Lung (tissue), 11 donors: ENCODE measurements at regions not wholly inside any gene's neighbourhood (a gene's known extent, or its start where the extent isn't known, plus 50 kb on each side); places are given as distances from the start of the nearest gene placed in this dataset.

Source experiments
- ATAC-seq: fragments of 200-7000 bp; cut with Tn5 transposase; one replicate; pipeline ENCODE4 v1.9.1; 2020; ENCODE audit warnings: moderate number of reproducible peaks; ENCODE audit not compliant: insufficient read depth, low FRiP score
- DNase-seq, 3 donors: peaks; one replicate each; pipeline ENCODE4 v3.0.0-alpha.2; 2013 to 2017
- H3K27ac ChIP-seq, 2 donors: one replicate each; pipeline ENCODE4 v1.5.1; 2013; ENCODE audit warnings: mild to moderate bottlenecking in 2 of 2, moderate library complexity in 2 of 2, control low read depth in 1 of 2, inconsistent platforms in 1 of 2, low read depth in 1 of 2, low read length in 1 of 2
- H3K27me3 ChIP-seq, 3 donors: one replicate each; pipeline ENCODE4 v1.5.1; 2013; ENCODE audit warnings: low read length in 2 of 3; ENCODE audit not compliant: control insufficient read depth in 3 of 3, insufficient read depth in 3 of 3
- H3K36me3 ChIP-seq, 4 donors: one replicate each; pipeline ENCODE4 v1.5.1; 2013; ENCODE audit warnings: low read length in 4 of 4, mild to moderate bottlenecking in 1 of 4, moderate library complexity in 1 of 4; ENCODE audit not compliant: control insufficient read depth in 4 of 4, insufficient read depth in 4 of 4
- H3K4me1 ChIP-seq, 5 donors: one replicate each; pipeline ENCODE4 v1.5.1; 2013; ENCODE audit warnings: low read length in 5 of 5, mild to moderate bottlenecking in 2 of 5, moderate library complexity in 1 of 5; ENCODE audit not compliant: control insufficient read depth in 5 of 5, insufficient read depth in 5 of 5
- H3K4me3 ChIP-seq: one replicate; pipeline ENCODE4 v1.5.1; 2013; ENCODE audit warnings: mild to moderate bottlenecking, control low read depth, moderate library complexity
- H3K9ac ChIP-seq, 2 donors: one replicate each; pipeline ENCODE4 v1.5.1; 2013; ENCODE audit warnings: low read length in 2 of 2, control low read depth in 1 of 2; ENCODE audit not compliant: insufficient read depth in 1 of 2
- H3K9me3 ChIP-seq, 4 donors: one replicate each; pipeline ENCODE4 v1.5.1; 2013; ENCODE audit warnings: low read length in 3 of 4, mild to moderate bottlenecking in 1 of 4, moderate library complexity in 1 of 4; ENCODE audit not compliant: control insufficient read depth in 4 of 4, insufficient read depth in 3 of 4
- WGBS, 2 donors: extraction: QIAGEN DNeasy Blood & Tissue Kit; methylation state at CpG; one replicate each; pipeline ENCODE4 v1.1.7; 2013; 5-methylcytosine and 5-hydroxymethylcytosine counted together
- TF ChIP-seq, protein P1 (sequence below): IDR thresholded peaks from 2 replicates; pipeline ENCODE4 v1.5.1; 2012; ENCODE audit warnings: mild to moderate bottlenecking; ENCODE audit errors: control extremely low read depth, extremely low read depth
- donor health status: control.
- donor health status: control.
- donor health status: Bipolar disorder and iron deficiency.
- donor health status: healthy.
- donor health status: DM: yes; HTN: yes; CAD: no.

DNA sequence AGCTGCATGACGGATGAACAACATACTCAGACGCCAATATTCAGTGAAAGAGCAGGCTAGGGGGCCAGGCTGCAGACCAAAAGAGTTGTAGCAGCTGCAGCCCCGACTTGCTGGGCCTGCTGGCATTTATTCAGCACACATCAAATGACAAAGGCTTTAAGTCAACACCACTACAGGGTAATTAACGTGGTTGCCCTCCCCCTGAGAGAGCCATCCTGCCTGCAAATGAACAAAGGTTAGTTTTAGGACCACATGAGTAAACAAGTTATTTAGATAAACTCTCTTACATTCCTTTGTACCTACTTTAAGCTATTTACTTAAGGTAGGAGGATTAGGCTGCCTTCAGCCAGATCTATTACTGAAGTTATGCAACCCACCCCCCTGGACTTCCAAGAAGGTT, 1329.1 kb downstream of the PCDH18 start:
- 64 to 66% methylated on average over 4 of the region's 4 CpGs for WGBS, 2 donors
- Histone ChIP-seq H3K9ac (no peak overlapping the region), H3K36me3 (no peaks in the 10 kb centered on the region), H3K9me3 (peaks cover 0 to 2% (median 0%) of the 10 kb centered on the region in 4 donors), H3K27ac (no peak overlapping the region), H3K27me3 (no peaks in the 10 kb centered on the region), H3K4me1 (no peaks in the 10 kb centered on the region), H3K4me3 (no peak overlapping the region)
- TF ChIP-seq, protein P1, sequence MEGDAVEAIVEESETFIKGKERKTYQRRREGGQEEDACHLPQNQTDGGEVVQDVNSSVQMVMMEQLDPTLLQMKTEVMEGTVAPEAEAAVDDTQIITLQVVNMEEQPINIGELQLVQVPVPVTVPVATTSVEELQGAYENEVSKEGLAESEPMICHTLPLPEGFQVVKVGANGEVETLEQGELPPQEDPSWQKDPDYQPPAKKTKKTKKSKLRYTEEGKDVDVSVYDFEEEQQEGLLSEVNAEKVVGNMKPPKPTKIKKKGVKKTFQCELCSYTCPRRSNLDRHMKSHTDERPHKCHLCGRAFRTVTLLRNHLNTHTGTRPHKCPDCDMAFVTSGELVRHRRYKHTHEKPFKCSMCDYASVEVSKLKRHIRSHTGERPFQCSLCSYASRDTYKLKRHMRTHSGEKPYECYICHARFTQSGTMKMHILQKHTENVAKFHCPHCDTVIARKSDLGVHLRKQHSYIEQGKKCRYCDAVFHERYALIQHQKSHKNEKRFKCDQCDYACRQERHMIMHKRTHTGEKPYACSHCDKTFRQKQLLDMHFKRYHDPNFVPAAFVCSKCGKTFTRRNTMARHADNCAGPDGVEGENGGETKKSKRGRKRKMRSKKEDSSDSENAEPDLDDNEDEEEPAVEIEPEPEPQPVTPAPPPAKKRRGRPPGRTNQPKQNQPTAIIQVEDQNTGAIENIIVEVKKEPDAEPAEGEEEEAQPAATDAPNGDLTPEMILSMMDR, result no peak
- ATAC-seq (no peak), DNase-seq (no peak)

DNA sequence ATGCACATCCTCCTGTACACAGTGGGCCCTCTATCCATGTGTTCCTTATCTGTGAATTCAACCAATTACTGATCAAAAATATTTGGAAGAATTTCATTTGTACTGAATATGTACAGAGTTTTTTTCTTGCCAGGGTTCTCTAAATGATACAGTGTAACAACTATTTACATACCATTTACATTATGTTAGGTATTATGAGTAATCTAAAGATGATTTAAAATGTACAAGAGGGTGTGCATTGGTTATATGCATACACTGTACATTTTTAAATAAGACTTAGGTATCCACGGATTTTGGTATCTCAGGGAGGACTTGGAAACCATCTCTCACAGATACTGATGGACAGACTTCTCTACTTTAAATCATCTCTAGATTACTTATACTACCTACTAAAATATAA, 1333.9 kb downstream of the PCDH18 start:
- Histone ChIP-seq H3K4me3 (no peak overlapping the region), H3K36me3 (no peaks in the 10 kb centered on the region), H3K27me3 (no peaks in the 10 kb centered on the region), H3K9ac (no peak overlapping the region), H3K4me1 (no peaks in the 10 kb centered on the region), H3K9me3 (peaks cover 0 to 2% (median 0%) of the 10 kb centered on the region in 4 donors), H3K27ac (no peak overlapping the region)
- 91 to 93% methylated on average over 1 of the region's 1 CpG for WGBS, 2 donors
- DNase-seq, result no peak
- TF ChIP-seq, protein P1, result no peak
- no peak for ATAC-seq

DNA sequence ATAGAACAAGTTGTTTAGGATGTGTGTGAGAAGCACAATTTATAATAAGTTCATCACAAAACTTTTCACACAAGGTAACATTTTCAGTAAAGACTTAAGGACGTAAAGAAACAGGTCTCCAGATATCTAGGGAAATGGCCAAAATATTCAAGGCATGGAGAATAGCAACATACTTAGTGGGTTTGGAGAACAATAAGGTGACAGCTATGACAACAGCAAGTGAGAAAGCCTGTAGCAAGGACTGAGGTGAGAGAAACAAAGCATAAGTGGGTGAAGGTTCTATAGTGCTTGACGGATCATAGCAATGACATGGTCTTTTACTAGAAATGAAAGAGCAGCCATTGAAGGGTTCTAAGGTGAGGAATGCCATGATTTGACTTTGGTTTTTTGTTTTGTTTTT, 1337.3 kb downstream of the PCDH18 start:
- H3K9me3 ChIP-seq, result no peaks in the 10 kb centered on the region
- H3K9ac ChIP-seq, result no peak overlapping the region
- H3K27ac ChIP-seq, result no peak overlapping the region
- no peak for ATAC-seq
- H3K27me3 ChIP-seq, result no peaks in the 10 kb centered on the region
- H3K36me3 ChIP-seq, result no peaks in the 10 kb centered on the region
- no peak for DNase-seq
- H3K4me1 ChIP-seq, result no peaks in the 10 kb centered on the region
- TF ChIP-seq, protein P1, result no peak
- 85 to 92% methylated on average over 2 of the region's 2 CpGs for WGBS, 2 donors
- H3K4me3 ChIP-seq, result no peak overlapping the region

DNA sequence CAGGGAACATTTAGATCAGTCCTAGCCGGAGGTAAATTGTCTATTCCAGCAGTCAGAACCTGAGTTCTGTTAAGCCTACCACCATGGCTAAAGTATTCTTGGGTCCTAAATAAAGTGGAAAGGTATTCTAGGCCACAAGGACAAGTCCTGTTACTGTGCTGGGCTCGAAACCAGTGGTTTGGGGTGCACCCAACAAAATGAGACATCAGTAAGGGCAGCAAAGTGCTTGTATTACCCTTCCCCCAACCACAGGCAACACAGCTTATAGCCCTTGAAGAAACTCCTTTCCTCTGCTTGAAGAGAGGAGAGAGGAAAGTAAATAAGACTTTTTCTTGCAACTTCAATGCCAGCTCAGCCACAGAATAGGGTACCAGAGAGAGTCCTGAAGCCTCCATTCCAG, 1345.6 kb downstream of the PCDH18 start:
- DNase-seq (peak in 1 of 3 donors; percentile 8), ATAC-seq (no peak)
- Histone ChIP-seq H3K27me3 (no peaks in the 10 kb centered on the region), H3K9me3 (peaks cover 0 to 4% (median 0%) of the 10 kb centered on the region in 4 donors), H3K36me3 (no peaks in the 10 kb centered on the region), H3K27ac (no peak overlapping the region), H3K4me1 (no peaks in the 10 kb centered on the region), H3K9ac (no peak overlapping the region), H3K4me3 (no peak overlapping the region)
- TF ChIP-seq, protein P1, result no peak
- 72 to 80% methylated on average over 2 of the region's 2 CpGs for WGBS, 2 donors
